Psoas muscle (tissue), 7 donors: ENCODE measurements at regions not wholly inside any gene's neighbourhood (a gene's known extent, or its start where the extent isn't known, plus 50 kb on each side); places are given as distances from the start of the nearest gene placed in this dataset.

Experiments used
- ATAC-seq, 4 donors: fragments of 200-7000 bp; cut with Tn5 transposase; one replicate each; pipeline ENCODE4 v1.9.1; 2020; ENCODE audit warnings: moderate library complexity in 3 of 4, mild to moderate bottlenecking in 2 of 4
- DNase-seq, 2 donors: peaks; one replicate each; pipeline ENCODE4 v3.0.0-alpha.2; 2020
- H3K27ac ChIP-seq: fragments of 200-600 bp; one replicate; pipeline ENCODE4 v1.8.0; 2022
- H3K27me3 ChIP-seq, 3 donors: fragments of 200-600 bp in 1 of 3; one replicate each; pipeline versions ENCODE4 v1.6.1 to v1.8.0; 2013 to 2022; ENCODE audit warnings: low read length in 2 of 3, mild to moderate bottlenecking in 2 of 3, moderate library complexity in 1 of 3; ENCODE audit not compliant: insufficient read depth in 3 of 3
- H3K36me3 ChIP-seq, 2 donors: fragments of 200-600 bp in 1 of 2; one replicate each; pipeline versions ENCODE4 v1.6.1 to v1.8.0; 2013 to 2022; ENCODE audit warnings: low read depth in 1 of 2, mild to moderate bottlenecking in 1 of 2, moderate library complexity in 1 of 2; ENCODE audit not compliant: insufficient read depth in 1 of 2
- H3K4me1 ChIP-seq: fragments of 200-600 bp; one replicate; pipeline ENCODE4 v1.8.0; 2022
- H3K4me3 ChIP-seq: fragments of 200-600 bp; one replicate; pipeline ENCODE4 v1.8.0; 2022; ENCODE audit warnings: mild to moderate bottlenecking
- H3K9me3 ChIP-seq: fragments of 200-600 bp; one replicate; pipeline ENCODE4 v1.8.0; 2022
- CTCF ChIP-seq: fragments of 200-600 bp; IDR thresholded peaks from one replicate; pipeline ENCODE4 v1.8.0; 2022; ENCODE audit warnings: antibody characterized with exemption
- WGBS, 3 donors: extraction: QIAGEN DNeasy Blood & Tissue Kit; methylation state at CpG; one replicate each; pipeline versions ENCODE4 v1.1.6 to v1.1.7; 2013; 5-methylcytosine and 5-hydroxymethylcytosine counted together
- intact Hi-C, 2 donors: fragments of 100-400 bp; cut with DNase I; formaldehyde crosslinking; loops; one replicate each; pipeline versions ENCODE4 v1.11.0 to v1.14.2; 2022
- donor health status: healthy with polysubstance abuse.
- donor health status: DM: no; HTN: no; CAD: no; lungs with moderate emphysema.
- donor health status: Bipolar disorder and iron deficiency.
- donor health status: healthy.
- donor health status: DM: yes; HTN: yes; CAD: no.
- donor health status: DM: no; HTN: no; CAD: no.
- donor health status: DM: yes; HTN: yes; CAD: no.

GRCh38 chr1:194309697-194310096 is 1123.3 kb upstream of the B3GALT2 start:
- intact Hi-C loops: no loop called here
- Histone ChIP-seq H3K27me3 (no peaks in the 10 kb centered on the region), H3K4me1 (no peaks in the 10 kb centered on the region), H3K36me3 (no peaks in the 10 kb centered on the region), H3K4me3 (no peak overlapping the region), H3K9me3 (no peaks in the 10 kb centered on the region), H3K27ac (no peak overlapping the region)
- no peak for ATAC-seq
- 80 to 89% (median 83%) methylated on average over 2 of the region's 2 CpGs for whole genome bisulfite sequencing, 3 donors
- TF ChIP-seq CTCF: no peak
- DNase-seq: no peak

- intact Hi-C loops: no loop called here
- no peak overlapping the region for H3K4me3 ChIP-seq
- DNase-seq (no peak), ATAC-seq (no peak)
- H3K27me3 ChIP-seq: no peaks in the 10 kb centered on the region
- H3K27ac ChIP-seq: no peak overlapping the region
- H3K9me3 ChIP-seq: no peaks in the 10 kb centered on the region
- 88 to 92% (median 91%) methylated on average over 3 of the region's 3 CpGs for WGBS, 3 donors
- TF ChIP-seq CTCF: no peak
- H3K36me3 ChIP-seq: no peaks in the 10 kb centered on the region
- no peaks in the 10 kb centered on the region for H3K4me1 ChIP-seq
These were observed 1122.9 kb upstream of the B3GALT2 start for GRCh38 chr1:194309269-194309668.

- no peaks in the 10 kb centered on the region for H3K4me1 ChIP-seq
- intact Hi-C loops: no loop called here
- H3K27me3 ChIP-seq: no peaks in the 10 kb centered on the region
- WGBS, 3 donors: 80 to 82% (median 82%) methylated on average over 4 of the region's 4 CpGs
- no peak overlapping the region for H3K27ac ChIP-seq
- DNase-seq (no peak), ATAC-seq (no peak)
- H3K9me3 ChIP-seq: no peaks in the 10 kb centered on the region
- TF ChIP-seq CTCF: no peak
- no peaks in the 10 kb centered on the region for H3K36me3 ChIP-seq
- no peak overlapping the region for H3K4me3 ChIP-seq
These were observed 1114.4 kb upstream of the B3GALT2 start for GRCh38 chr1:194300776-194301175.

GRCh38 chr1:194300340-194300739 is 1113.9 kb upstream of the B3GALT2 start:
- WGBS, 3 donors: 44 to 59% (median 52%) methylated on average over 1 of the region's 1 CpG
- ATAC-seq (no peak), DNase-seq (no peak)
- H3K4me1 ChIP-seq: no peaks in the 10 kb centered on the region
- H3K27ac ChIP-seq: no peak overlapping the region
- intact Hi-C loops: no loop called here
- no peaks in the 10 kb centered on the region for H3K9me3 ChIP-seq
- no peaks in the 10 kb centered on the region for H3K27me3 ChIP-seq
- H3K4me3 ChIP-seq: no peak overlapping the region
- no peaks in the 10 kb centered on the region for H3K36me3 ChIP-seq
- TF ChIP-seq CTCF: no peak

GRCh38 chr1:194298007-194298598 is 1111.7 kb upstream of the B3GALT2 start:
- Histone ChIP-seq H3K36me3 (no peaks in the 10 kb centered on the region), H3K4me1 (no peaks in the 10 kb centered on the region), H3K9me3 (no peaks in the 10 kb centered on the region), H3K27me3 (no peaks in the 10 kb centered on the region), H3K27ac (no peak overlapping the region), H3K4me3 (no peak overlapping the region)
- DNase-seq (no peak), ATAC-seq (no peak)
- intact Hi-C loops: no loop called here
- no peak for TF ChIP-seq CTCF
- 91 to 96% (median 95%) methylated on average over 1 of the region's 1 CpG for WGBS, 3 donors
